Stimulated activated CD4-positive, alpha-beta T cell treated with anti-CD3 and anti-CD28 coated beads, Interleukin-2, amount 100 ng/mL, for 24 hours (primary cell): ENCODE measurements at regions not wholly inside any gene's neighbourhood (a gene's known extent, or its start where the extent isn't known, plus 50 kb on each side); places are given as distances from the start of the nearest gene placed in this dataset.

Experiments
- DNase-seq, 2 donors: peaks; one replicate each; pipeline ENCODE4 v3.0.0-alpha.2; 2020

- no peak for DNase-seq
These were observed 392.8 kb upstream of the CNR1 start for GRCh38 chr6:88558981-88559380.

GRCh38 chr6:88556663-88557062, 390.5 kb upstream of the CNR1 start:
- DNase-seq = no peak

- no peak for DNase-seq
These were observed 382.9 kb upstream of the CNR1 start for GRCh38 chr6:88548891-88549505.

GRCh38 chr6:88547768-88548167, 381.6 kb upstream of the CNR1 start:
- no peak for DNase-seq

GRCh38 chr6:88545991-88546390, 379.8 kb upstream of the CNR1 start:
- DNase-seq = no peak

GRCh38 chr6:88544986-88545612, 379.0 kb upstream of the CNR1 start:
- no peak for DNase-seq

GRCh38 chr6:88539295-88539764, 373.2 kb upstream of the CNR1 start:
- DNase-seq = no peak

GRCh38 chr6:88538840-88539239, 372.7 kb upstream of the CNR1 start:
- no peak for DNase-seq

- no peak for DNase-seq
These were observed 372.1 kb upstream of the CNR1 start for GRCh38 chr6:88538130-88538706.

- DNase-seq = no peak
These were observed 370.0 kb upstream of the CNR1 start for GRCh38 chr6:88536071-88536625.

GRCh38 chr6:88535306-88535705, 369.2 kb upstream of the CNR1 start:
- DNase-seq = no peak

GRCh38 chr6:88532241-88532860, 366.2 kb upstream of the CNR1 start:
- DNase-seq = no peak

GRCh38 chr6:88529726-88530125, 363.6 kb upstream of the CNR1 start:
- no peak for DNase-seq

- DNase-seq = no peak
These were observed 354.3 kb upstream of the CNR1 start for GRCh38 chr6:88520445-88520844.

- no peak for DNase-seq
These were observed 353.8 kb upstream of the CNR1 start for GRCh38 chr6:88520017-88520338.

GRCh38 chr6:88519301-88520016, 353.3 kb upstream of the CNR1 start:
- DNase-seq = no peak

GRCh38 chr6:88517737-88518136, 351.6 kb upstream of the CNR1 start:
- DNase-seq = no peak

- DNase-seq = no peak
These were observed 347.8 kb upstream of the CNR1 start for GRCh38 chr6:88513920-88514319.

GRCh38 chr6:88513471-88513870, 347.3 kb upstream of the CNR1 start:
- no peak for DNase-seq

- no peak for DNase-seq
These were observed 346.8 kb upstream of the CNR1 start for GRCh38 chr6:88512951-88513350.

- no peak for DNase-seq
These were observed 336.2 kb upstream of the CNR1 start for GRCh38 chr6:88502391-88502790.

GRCh38 chr6:88499845-88500699, 333.9 kb upstream of the CNR1 start:
- DNase-seq = no peak
